Breast epithelium (tissue), 4 donors: ENCODE measurements at regions not wholly inside any gene's neighbourhood (a gene's known extent, or its start where the extent isn't known, plus 50 kb on each side); places are given as distances from the start of the nearest gene placed in this dataset.

Experiments used
- DNase-seq, 2 donors: peaks; one replicate each; pipeline ENCODE4 v3.0.0-alpha.2; 2019; ENCODE audit warnings: low spot score in 2 of 2
- H3K27ac ChIP-seq, 2 donors: fragments of 200-600 bp; sonication (generic) in 1 of 2; one replicate each; pipeline ENCODE4 v1.5.1; 2016 to 2019; ENCODE audit warnings: mild to moderate bottlenecking in 1 of 2
- H3K27me3 ChIP-seq, 2 donors: fragments of 200-600 bp; sonication (generic) in 1 of 2; one replicate each; pipeline versions ENCODE4 v1.5.1 to v1.6.0; 2017 to 2019; ENCODE audit warnings: control low read depth in 1 of 2, mild to moderate bottlenecking in 1 of 2
- H3K36me3 ChIP-seq: fragments of 200-600 bp; one replicate; pipeline ENCODE4 v1.5.1; 2019
- H3K4me1 ChIP-seq, 2 donors: fragments of 200-600 bp; sonication (generic); one replicate each; pipeline ENCODE4 v1.5.1; 2016 to 2019; ENCODE audit warnings: control low read depth in 1 of 2
- H3K4me3 ChIP-seq, 3 donors: fragments of 200-600 bp; sonication (generic); 1 replicate in 2 of 3; 2 replicates in 1 of 3; pipeline ENCODE4 v1.5.1; 2016 to 2019; ENCODE audit warnings: mild to moderate bottlenecking in 3 of 3, moderate library complexity in 2 of 3
- H3K9me3 ChIP-seq, 2 donors: fragments of 200-600 bp; sonication (generic) in 1 of 2; one replicate each; pipeline ENCODE4 v1.5.1; 2016 to 2019; ENCODE audit warnings: control low read depth in 1 of 2
- POLR2A ChIP-seq: fragments of 450-650 bp; IDR thresholded peaks from one replicate; pipeline ENCODE4 v1.6.1; 2016; ENCODE audit warnings: antibody characterized with exemption, mild to moderate bottlenecking, moderate library complexity
- POLR2AphosphoS5 ChIP-seq, 3 donors: sonication (generic); formaldehyde crosslinking; IDR thresholded peaks; one replicate each; pipeline ENCODE4 v1.6.1; 2017; ENCODE audit warnings: antibody characterized with exemption in 3 of 3
- intact Hi-C: fragments of 100-400 bp; cut with DNase I; formaldehyde crosslinking; loops from one replicate; pipeline ENCODE4 v1.15.1; 2023; ENCODE audit warnings: low total_unique reads
- TF ChIP-seq, protein P1 (sequence below), 3 donors: fragments of 450-650 bp; IDR thresholded peaks; one replicate each; pipeline ENCODE4 v1.5.1; 2016 to 2017; ENCODE audit warnings: antibody characterized with exemption in 3 of 3, mild to moderate bottlenecking in 3 of 3, moderate library complexity in 3 of 3

DNA sequence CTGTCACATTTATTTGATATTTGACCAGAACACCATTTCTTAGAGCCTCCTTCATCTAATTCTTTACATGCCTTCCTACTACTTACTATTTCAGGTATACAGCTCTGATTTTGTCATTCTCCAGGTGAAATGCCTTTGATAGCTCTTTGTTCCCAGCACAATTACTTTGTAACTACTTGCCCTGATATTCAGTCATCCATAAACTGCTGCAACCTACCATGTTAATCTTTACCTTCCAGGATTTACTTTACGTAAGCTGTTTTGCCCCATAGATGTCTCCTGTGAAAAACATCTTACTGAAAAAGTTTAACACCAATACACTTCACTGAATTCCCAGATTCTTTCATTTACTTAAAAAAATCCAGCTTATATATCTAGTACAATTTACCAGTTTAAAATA, 443.8 kb upstream of the CYLC2 start:
- intact Hi-C loops, result no loop called here
- no peaks in the 10 kb centered on the region for H3K27me3 ChIP-seq
- TF ChIP-seq, protein P1, sequence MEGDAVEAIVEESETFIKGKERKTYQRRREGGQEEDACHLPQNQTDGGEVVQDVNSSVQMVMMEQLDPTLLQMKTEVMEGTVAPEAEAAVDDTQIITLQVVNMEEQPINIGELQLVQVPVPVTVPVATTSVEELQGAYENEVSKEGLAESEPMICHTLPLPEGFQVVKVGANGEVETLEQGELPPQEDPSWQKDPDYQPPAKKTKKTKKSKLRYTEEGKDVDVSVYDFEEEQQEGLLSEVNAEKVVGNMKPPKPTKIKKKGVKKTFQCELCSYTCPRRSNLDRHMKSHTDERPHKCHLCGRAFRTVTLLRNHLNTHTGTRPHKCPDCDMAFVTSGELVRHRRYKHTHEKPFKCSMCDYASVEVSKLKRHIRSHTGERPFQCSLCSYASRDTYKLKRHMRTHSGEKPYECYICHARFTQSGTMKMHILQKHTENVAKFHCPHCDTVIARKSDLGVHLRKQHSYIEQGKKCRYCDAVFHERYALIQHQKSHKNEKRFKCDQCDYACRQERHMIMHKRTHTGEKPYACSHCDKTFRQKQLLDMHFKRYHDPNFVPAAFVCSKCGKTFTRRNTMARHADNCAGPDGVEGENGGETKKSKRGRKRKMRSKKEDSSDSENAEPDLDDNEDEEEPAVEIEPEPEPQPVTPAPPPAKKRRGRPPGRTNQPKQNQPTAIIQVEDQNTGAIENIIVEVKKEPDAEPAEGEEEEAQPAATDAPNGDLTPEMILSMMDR (IDR thresholded peaks at IDR 0.05), result no peak
- no peak for TF ChIP-seq POLR2A
- no peak overlapping the region for H3K4me3 ChIP-seq
- no peaks in the 10 kb centered on the region for H3K36me3 ChIP-seq
- no peak overlapping the region for H3K27ac ChIP-seq
- no peak for DNase-seq
- H3K9me3 ChIP-seq, result peaks cover 3 to 9% of the 10 kb centered on the region in 2 donors
- H3K4me1 ChIP-seq, result no peaks in the 10 kb centered on the region

DNA sequence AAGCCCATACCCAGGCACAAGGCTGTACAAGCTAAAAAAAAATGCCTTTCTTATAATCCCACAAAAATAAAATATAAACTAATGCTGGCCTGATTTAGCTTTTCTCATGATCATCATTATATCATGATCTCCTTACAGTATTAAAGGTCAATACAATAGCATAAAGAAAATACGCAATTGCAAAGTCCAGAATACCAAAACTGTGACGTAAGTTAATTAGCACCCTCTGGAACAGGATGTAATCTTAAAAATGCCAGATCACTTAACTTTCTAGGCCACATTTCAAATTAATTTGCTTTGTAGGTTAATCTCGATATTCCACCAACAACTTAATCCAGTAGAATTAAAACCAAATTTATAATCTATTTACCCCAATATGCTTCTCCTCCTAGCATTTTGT, 444.2 kb upstream of the CYLC2 start:
- TF ChIP-seq POLR2A, result no peak
- H3K9me3 ChIP-seq, result peaks cover 3 to 9% of the 10 kb centered on the region in 2 donors
- no peaks in the 10 kb centered on the region for H3K36me3 ChIP-seq
- no peak overlapping the region for H3K4me3 ChIP-seq
- H3K27ac ChIP-seq, result no peak overlapping the region
- no peak for DNase-seq
- H3K4me1 ChIP-seq, result no peaks in the 10 kb centered on the region
- H3K27me3 ChIP-seq, result no peaks in the 10 kb centered on the region
- intact Hi-C loops, result no loop called here

DNA sequence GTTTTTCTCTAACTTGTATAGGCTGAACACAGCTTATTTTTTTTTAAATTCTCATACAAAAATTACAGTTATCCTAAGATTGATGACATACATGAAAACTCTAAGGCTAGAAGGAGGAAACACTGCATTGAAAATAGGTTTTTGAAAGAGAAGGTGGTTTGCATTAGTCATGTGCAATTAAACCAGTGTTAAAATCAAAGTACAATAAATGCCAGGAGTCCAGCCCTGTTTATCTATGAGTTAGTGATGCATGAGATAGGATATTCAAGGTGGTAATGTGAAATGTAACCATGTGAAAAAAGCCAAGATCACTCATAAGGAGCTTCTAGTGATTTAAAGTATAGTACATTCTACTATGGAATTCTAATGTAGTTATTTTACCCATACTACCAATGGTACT, 444.9 kb upstream of the CYLC2 start:
- no peak overlapping the region for H3K4me3 ChIP-seq
- no peaks in the 10 kb centered on the region for H3K27me3 ChIP-seq
- DNase-seq, result no peak
- no peak overlapping the region for H3K27ac ChIP-seq
- no peaks in the 10 kb centered on the region for H3K4me1 ChIP-seq
- TF ChIP-seq POLR2A, result no peak
- no peak for TF ChIP-seq POLR2AphosphoS5 (IDR thresholded peaks at IDR 0.05)
- TF ChIP-seq, protein P1 (IDR thresholded peaks at IDR 0.05), result no peak
- intact Hi-C loops, result no loop called here
- no peaks in the 10 kb centered on the region for H3K36me3 ChIP-seq
- H3K9me3 ChIP-seq, result peaks cover 3 to 9% of the 10 kb centered on the region in 2 donors

DNA sequence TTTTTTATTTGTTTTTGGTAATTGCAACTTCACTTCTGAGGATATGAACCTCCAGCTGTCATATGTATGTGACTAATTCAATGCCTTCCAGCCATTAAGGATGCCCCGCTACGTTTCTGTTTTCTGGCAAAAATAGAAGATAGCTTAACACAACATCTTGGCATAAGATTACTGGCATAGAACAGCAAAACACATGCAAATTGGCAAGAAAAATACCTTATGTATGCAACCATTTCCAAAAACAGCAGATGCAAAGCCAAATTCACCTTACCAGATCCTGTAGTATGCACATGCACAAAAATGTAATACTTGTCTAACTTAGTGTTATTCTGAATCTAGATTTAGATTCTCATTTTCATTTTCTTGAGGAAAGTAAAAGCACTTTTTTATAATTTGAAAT, 461.1 kb upstream of the CYLC2 start:
- Histone ChIP-seq H3K36me3 (no peaks in the 10 kb centered on the region), H3K27ac (no peak overlapping the region), H3K4me3 (no peak overlapping the region), H3K9me3 (no peaks in the 10 kb centered on the region), H3K4me1 (no peaks in the 10 kb centered on the region), H3K27me3 (no peaks in the 10 kb centered on the region)
- DNase-seq, result no peak
- TF ChIP-seq, protein P1 (IDR thresholded peaks at IDR 0.05), result no peak
- no peak for TF ChIP-seq POLR2A
- TF ChIP-seq POLR2AphosphoS5 (IDR thresholded peaks at IDR 0.05), result no peak
- intact Hi-C loops, result no loop called here

DNA sequence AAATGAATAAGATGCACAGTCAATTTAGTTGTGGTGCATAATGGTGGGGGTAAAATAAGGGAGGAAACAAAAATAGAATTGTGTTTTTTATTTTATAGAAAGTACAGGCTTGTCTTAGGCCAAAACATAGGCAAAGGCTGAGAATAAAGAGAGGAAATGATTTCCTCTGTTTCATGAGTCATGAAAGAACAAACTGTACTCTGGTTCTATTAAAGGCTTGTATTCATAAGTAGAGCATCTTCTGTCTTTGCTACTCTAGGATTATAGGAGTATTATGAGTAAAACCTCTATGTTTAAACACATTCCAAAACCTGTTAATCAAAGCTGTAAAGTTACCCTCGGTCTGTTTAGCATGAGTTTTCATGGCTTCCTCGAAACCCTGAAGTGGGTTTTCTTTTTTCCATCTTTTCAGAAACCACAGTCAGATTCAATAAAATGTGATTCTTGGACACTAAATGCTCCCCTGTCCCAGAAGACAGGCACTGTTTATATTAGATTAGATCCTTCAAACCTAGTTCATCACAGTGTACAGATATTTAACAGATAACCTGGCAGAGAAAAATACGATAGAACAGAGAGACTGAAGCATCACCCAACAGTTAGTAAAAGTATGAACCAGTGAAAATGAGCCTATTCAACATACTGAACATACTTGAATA, 473.9 kb upstream of the CYLC2 start:
- H3K27ac ChIP-seq, result no peak overlapping the region
- TF ChIP-seq POLR2A, result no peak
- TF ChIP-seq, protein P1 (IDR thresholded peaks at IDR 0.05), result no peak
- no peak for TF ChIP-seq POLR2AphosphoS5 (IDR thresholded peaks at IDR 0.05)
- intact Hi-C loops, result no loop called here
- H3K9me3 ChIP-seq, result peaks cover 0 to 8% of the 10 kb centered on the region in 2 donors
- DNase-seq, result no peak
- no peak overlapping the region for H3K4me3 ChIP-seq
- H3K36me3 ChIP-seq, result no peaks in the 10 kb centered on the region
- H3K27me3 ChIP-seq, result no peaks in the 10 kb centered on the region
- H3K4me1 ChIP-seq, result no peaks in the 10 kb centered on the region

DNA sequence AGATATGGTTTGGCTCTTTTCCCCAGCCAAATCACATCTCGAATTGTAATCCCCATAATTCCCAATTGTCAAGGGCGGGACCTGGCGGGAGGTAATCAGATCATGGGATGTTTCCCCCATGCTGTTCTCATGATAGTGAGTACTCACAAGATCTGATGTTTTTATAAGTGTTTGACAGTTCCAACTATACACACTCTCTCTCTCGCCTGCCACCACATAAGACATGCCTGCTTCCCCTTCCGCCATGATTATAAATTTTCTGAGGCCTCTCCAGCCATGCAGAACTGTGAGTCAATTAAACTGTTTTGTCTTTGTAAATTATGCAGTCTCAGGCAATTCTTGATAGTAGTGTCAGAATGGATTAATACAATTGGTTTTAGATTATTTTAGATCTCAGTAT, 475.7 kb upstream of the CYLC2 start:
- no peaks in the 10 kb centered on the region for H3K4me1 ChIP-seq
- DNase-seq, result no peak
- no peaks in the 10 kb centered on the region for H3K9me3 ChIP-seq
- H3K36me3 ChIP-seq, result no peaks in the 10 kb centered on the region
- no peak overlapping the region for H3K4me3 ChIP-seq
- no peaks in the 10 kb centered on the region for H3K27me3 ChIP-seq
- intact Hi-C loops, result no loop called here
- TF ChIP-seq POLR2AphosphoS5 (IDR thresholded peaks at IDR 0.05), result no peak
- TF ChIP-seq, protein P1 (IDR thresholded peaks at IDR 0.05), result no peak
- TF ChIP-seq POLR2A, result no peak
- no peak overlapping the region for H3K27ac ChIP-seq
